ENCODE measurements at regions not wholly inside any gene's neighbourhood (a gene's known extent, or its start where the extent isn't known, plus 50 kb on each side); places are given as distances from the start of the nearest gene placed in this dataset.

GRCh38 chr5:8958602-8959001 lies 587.3 kb downstream of the SEMA5A start:
- no peak for DNase-seq (ENCODE audit: low read depth, low spot score)

- no peak for DNase-seq (ENCODE audit: low read depth, low spot score)
Measured at GRCh38 chr5:8961219-8961618, 584.7 kb downstream of the SEMA5A start.

GRCh38 chr5:8961956-8962355 lies 583.9 kb downstream of the SEMA5A start:
- DNase-seq (ENCODE audit: low read depth, low spot score), result peak; percentile 51

GRCh38 chr5:8981016-8981415 lies 564.9 kb downstream of the SEMA5A start:
- DNase-seq (ENCODE audit: low read depth, low spot score), result no peak

GRCh38 chr5:8981496-8981895 lies 564.4 kb downstream of the SEMA5A start:
- DNase-seq (ENCODE audit: low read depth, low spot score), result peak; percentile 68

GRCh38 chr5:8984386-8984785 lies 561.5 kb downstream of the SEMA5A start:
- DNase-seq (ENCODE audit: low read depth, low spot score), result no peak
